B cell (primary cell): ENCODE measurements at regions not wholly inside any gene's neighbourhood (a gene's known extent, or its start where the extent isn't known, plus 50 kb on each side); places are given as distances from the start of the nearest gene placed in this dataset.

Source experiments
- ATAC-seq: fragments of 200-7000 bp; cut with Tn5 transposase; one replicate; pipeline ENCODE4 v1.10.0; 2021; ENCODE audit warnings: low read depth, mild to moderate bottlenecking, moderate number of reproducible peaks, moderate library complexity
- CTCF ChIA-PET: fragments of 350-600 bp; sonication (Branson Sonifier 250); formaldehyde crosslinking; loops from one replicate; lab custom pipeline; 2021; ENCODE audit warnings: antibody characterized with exemption, inconsistent platforms; lab: Charles Lee
- POLR2A ChIA-PET: fragments of 350-600 bp; sonication (Branson Sonifier 250); formaldehyde crosslinking; loops from one replicate; lab custom pipeline; 2021; ENCODE audit warnings: antibody characterized with exemption; lab: Charles Lee
- DNase-seq: peaks from one replicate; pipeline ENCODE4 v3.0.0; 2013
- H2AFZ ChIP-seq: 2 replicates; pipeline ENCODE4 v1.6.1; 2012; ENCODE audit warnings: mild to moderate bottlenecking, low read depth, low read length; ENCODE audit not compliant: insufficient read depth, poor library complexity, severe bottlenecking
- H3K27ac ChIP-seq, 2 donors: 1 replicate in 1 of 2; 2 replicates in 1 of 2; pipeline ENCODE4 v1.5.1; 2012 to 2013; ENCODE audit warnings: low read length in 2 of 2, mild to moderate bottlenecking in 2 of 2, moderate library complexity in 1 of 2
- H3K27me3 ChIP-seq, 4 experiments: fragments of 200-600 bp in 1 of 4; sonication (generic) in 1 of 4; replicated peaks in 1 of 4; 1 replicate in 2 of 4; 2 replicates in 2 of 4; pipeline versions ENCODE4 v1.6.1 to v1.7.0; 2013 to 2016; ENCODE audit warnings: low read length in 3 of 4, mild to moderate bottlenecking in 2 of 4, mixed read lengths in 1 of 4, moderate library complexity in 1 of 4; ENCODE audit not compliant: insufficient read depth in 4 of 4, control insufficient read depth in 3 of 4; ENCODE audit errors: control extremely low read depth in 1 of 4
- H3K36me3 ChIP-seq, 2 experiments: replicated peaks in 1 of 2; 1 replicate in 1 of 2; 2 replicates in 1 of 2; pipeline versions ENCODE4 v1.6.1 to v1.7.1; 2013; ENCODE audit warnings: low read length in 1 of 2; ENCODE audit not compliant: insufficient read depth in 2 of 2, control insufficient read depth in 1 of 2; ENCODE audit errors: control extremely low read depth in 1 of 2, extremely low read depth in 1 of 2
- H3K4me1 ChIP-seq, 2 donors: fragments of 200-600 bp in 1 of 2; sonication (generic) in 1 of 2; 1 replicate in 1 of 2; 2 replicates in 1 of 2; pipeline versions ENCODE4 v1.5.1 to v1.6.1; 2013 to 2017; ENCODE audit warnings: low read length in 2 of 2; ENCODE audit not compliant: control insufficient read depth in 2 of 2, insufficient read depth in 2 of 2
- H3K4me2 ChIP-seq: replicated peaks from 2 replicates; pipeline ENCODE3; 2012; ENCODE audit warnings: mild to moderate bottlenecking, low read depth, low read length; ENCODE audit not compliant: poor library complexity, severe bottlenecking
- H3K4me3 ChIP-seq, 5 experiments: fragments of 200-600 bp in 1 of 5; sonication (generic) in 1 of 5; 1 replicate in 3 of 5; 2 replicates in 2 of 5; pipeline versions ENCODE4 v1.5.1 to v1.7.0; 2011 to 2016; ENCODE audit warnings: low read length in 4 of 5, mild to moderate bottlenecking in 4 of 5, low read depth in 2 of 5, control low read depth in 1 of 5, moderate library complexity in 1 of 5; ENCODE audit not compliant: insufficient read depth in 1 of 5; ENCODE audit errors: control extremely low read depth in 1 of 5, extremely low read depth in 1 of 5
- H3K79me2 ChIP-seq: fragments of 200-600 bp; sonication (generic); one replicate; pipeline ENCODE4 v1.6.0; 2016; ENCODE audit warnings: low read length; ENCODE audit not compliant: control insufficient read depth, insufficient read depth
- H3K9ac ChIP-seq: fragments of 200-600 bp; sonication (generic); 2 replicates; pipeline ENCODE4 v1.6.1; 2017; ENCODE audit warnings: mild to moderate bottlenecking, low read length, moderate library complexity
- H3K9me3 ChIP-seq, 3 donors: one replicate each; pipeline versions ENCODE4 v1.6.1 to v1.7.1; 2013; ENCODE audit warnings: low read length in 2 of 3; ENCODE audit not compliant: control insufficient read depth in 2 of 3, insufficient read depth in 1 of 3; ENCODE audit errors: control extremely low read depth in 1 of 3
- H4K20me1 ChIP-seq: 2 replicates; pipeline ENCODE4 v1.6.0; 2012; ENCODE audit warnings: mild to moderate bottlenecking, low read length; ENCODE audit not compliant: insufficient read depth, control insufficient read depth, poor library complexity, severe bottlenecking
- H3K27ac Mint-ChIP-seq: one replicate; pipeline ENCODE4 v1.8.0; 2021; ENCODE audit warnings: mixed read lengths
- H3K27me3 Mint-ChIP-seq: one replicate; pipeline ENCODE4 v1.8.0; 2021; ENCODE audit warnings: mixed read lengths
- H3K4me1 Mint-ChIP-seq: one replicate; pipeline ENCODE4 v1.8.0; 2021; ENCODE audit warnings: mixed read lengths
- H3K4me3 Mint-ChIP-seq: one replicate; pipeline ENCODE4 v1.8.0; 2021; ENCODE audit warnings: mixed read lengths
- H3K9me3 Mint-ChIP-seq: one replicate; pipeline ENCODE4 v1.8.0; 2022; ENCODE audit warnings: mixed read lengths; ENCODE audit not compliant: insufficient read depth
- EZH2 ChIP-seq: IDR thresholded peaks from 2 replicates; pipeline ENCODE4 v1.6.1; 2012; ENCODE audit warnings: borderline replicate concordance, low read depth, mild to moderate bottlenecking, moderate library complexity, low read length; ENCODE audit not compliant: insufficient read depth, poor library complexity, severe bottlenecking
- WGBS: methylation state at CpG from one replicate; pipeline ENCODE4 v1.1.5; 2013; ENCODE audit warnings: missing lambda C conversion rate; ENCODE audit not compliant: insufficient coverage; 5-methylcytosine and 5-hydroxymethylcytosine counted together
- intact Hi-C: fragments of 100-400 bp; cut with micrococcal nuclease; formaldehyde crosslinking; loops from one replicate; pipeline ENCODE4 v1.10.0; 2022
- TF ChIP-seq, protein P1 (sequence below): fragments of 200-600 bp; IDR thresholded peaks from one replicate; pipeline ENCODE4 v1.8.0; 2022; ENCODE audit warnings: antibody characterized with exemption, mild to moderate bottlenecking

DNA sequence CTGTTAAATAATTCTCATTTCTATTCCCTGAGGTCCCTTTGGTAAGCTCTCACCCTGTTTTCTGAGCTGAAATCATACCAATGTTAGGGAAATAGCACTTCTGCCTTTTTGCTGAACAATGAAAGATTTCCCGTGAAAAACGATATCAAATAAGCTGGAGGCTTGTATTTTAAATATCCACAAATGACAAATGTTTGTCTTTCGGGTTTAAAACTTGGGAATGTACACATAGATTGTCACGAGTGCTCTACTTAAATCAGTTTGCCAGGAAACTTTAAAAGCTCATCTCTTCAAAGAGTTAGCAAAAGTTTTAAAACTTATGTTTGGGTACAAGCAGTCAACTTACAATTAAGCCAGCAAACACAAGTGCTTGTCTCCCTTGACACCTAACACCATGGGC, 393.5 kb upstream of the MON1B start:
- Mint-ChIP-seq H3K9me3 (peaks cover 2% of the 10 kb centered on the region), H3K4me1 (no peaks in the 10 kb centered on the region), H3K27ac (no peak overlapping the region), H3K27me3 (no peaks in the 10 kb centered on the region), H3K4me3 (no peak overlapping the region)
- ATAC-seq, result no peak
- Histone ChIP-seq H3K9me3 (peaks cover 0 to 4% (median 0%) of the 10 kb centered on the region in 3 donors), H3K9ac (no peak overlapping the region), H4K20me1 (no peaks in the 10 kb centered on the region), H3K36me3 (no peaks in the 10 kb centered on the region), H3K27ac (no peak overlapping the region), H3K4me1 (no peaks in the 10 kb centered on the region), H3K27me3 (no peaks in the 10 kb centered on the region), H2AFZ (no peak overlapping the region), H3K79me2 (no peaks in the 10 kb centered on the region), H3K4me3 (no peak overlapping the region), H3K4me2 (no peak overlapping the region)
- CTCF ChIA-PET, result no interaction called here
- POLR2A ChIA-PET, result no interaction called here
- no peak for DNase-seq
- TF ChIP-seq, protein P1, sequence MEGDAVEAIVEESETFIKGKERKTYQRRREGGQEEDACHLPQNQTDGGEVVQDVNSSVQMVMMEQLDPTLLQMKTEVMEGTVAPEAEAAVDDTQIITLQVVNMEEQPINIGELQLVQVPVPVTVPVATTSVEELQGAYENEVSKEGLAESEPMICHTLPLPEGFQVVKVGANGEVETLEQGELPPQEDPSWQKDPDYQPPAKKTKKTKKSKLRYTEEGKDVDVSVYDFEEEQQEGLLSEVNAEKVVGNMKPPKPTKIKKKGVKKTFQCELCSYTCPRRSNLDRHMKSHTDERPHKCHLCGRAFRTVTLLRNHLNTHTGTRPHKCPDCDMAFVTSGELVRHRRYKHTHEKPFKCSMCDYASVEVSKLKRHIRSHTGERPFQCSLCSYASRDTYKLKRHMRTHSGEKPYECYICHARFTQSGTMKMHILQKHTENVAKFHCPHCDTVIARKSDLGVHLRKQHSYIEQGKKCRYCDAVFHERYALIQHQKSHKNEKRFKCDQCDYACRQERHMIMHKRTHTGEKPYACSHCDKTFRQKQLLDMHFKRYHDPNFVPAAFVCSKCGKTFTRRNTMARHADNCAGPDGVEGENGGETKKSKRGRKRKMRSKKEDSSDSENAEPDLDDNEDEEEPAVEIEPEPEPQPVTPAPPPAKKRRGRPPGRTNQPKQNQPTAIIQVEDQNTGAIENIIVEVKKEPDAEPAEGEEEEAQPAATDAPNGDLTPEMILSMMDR, result no peak
- no peak for TF ChIP-seq EZH2
- WGBS, result no CpG with 5 or more reads among the region's 4 CpGs
- intact Hi-C loops, result no loop called here

DNA sequence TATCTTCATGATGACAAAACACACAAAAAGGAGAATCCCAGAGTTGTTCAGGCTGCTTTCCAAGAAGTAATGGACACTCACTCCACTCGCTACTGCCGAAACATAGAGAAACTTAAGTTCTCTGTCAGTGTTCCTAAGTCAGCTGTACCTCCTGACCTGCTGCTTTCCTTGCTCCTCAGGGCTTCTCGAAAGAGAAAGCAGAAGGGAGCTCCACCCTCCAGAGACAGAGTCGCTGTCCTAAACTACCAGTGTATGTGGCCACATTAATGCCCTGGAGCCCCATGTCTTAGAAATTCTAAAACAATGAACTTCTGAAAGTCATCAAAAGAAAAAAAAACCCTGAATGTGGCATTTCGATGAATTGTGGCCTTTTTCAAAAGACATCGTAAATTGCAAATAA, 390.8 kb upstream of the MON1B start:
- H3K27me3 ChIP-seq, result no peaks in the 10 kb centered on the region
- no peak overlapping the region for H3K9ac ChIP-seq
- H2AFZ ChIP-seq, result no peak overlapping the region
- TF ChIP-seq, protein P1, result no peak
- no peak for TF ChIP-seq EZH2
- no peak overlapping the region for H3K4me2 ChIP-seq
- Mint-ChIP-seq H3K4me3 (no peak overlapping the region), H3K27ac (no peak overlapping the region), H3K9me3 (peaks cover 2% of the 10 kb centered on the region), H3K4me1 (no peaks in the 10 kb centered on the region), H3K27me3 (no peaks in the 10 kb centered on the region)
- ChIA-PET POLR2A (no interaction called here), CTCF (no interaction called here)
- no peak overlapping the region for H3K27ac ChIP-seq
- no peak overlapping the region for H3K4me3 ChIP-seq
- no peak for ATAC-seq
- H3K36me3 ChIP-seq, result no peaks in the 10 kb centered on the region
- intact Hi-C loops, result no loop called here
- 94% methylated on average over 5 of the region's 6 CpGs for WGBS
- H3K79me2 ChIP-seq, result no peaks in the 10 kb centered on the region
- DNase-seq, result no peak
- H4K20me1 ChIP-seq, result no peaks in the 10 kb centered on the region
- no peaks in the 10 kb centered on the region for H3K4me1 ChIP-seq
- H3K9me3 ChIP-seq, result no peaks in the 10 kb centered on the region
